ENCODE measurements at regions not wholly inside any gene's neighbourhood (a gene's known extent, or its start where the extent isn't known, plus 50 kb on each side); places are given as distances from the start of the nearest gene placed in this dataset.

DNA sequence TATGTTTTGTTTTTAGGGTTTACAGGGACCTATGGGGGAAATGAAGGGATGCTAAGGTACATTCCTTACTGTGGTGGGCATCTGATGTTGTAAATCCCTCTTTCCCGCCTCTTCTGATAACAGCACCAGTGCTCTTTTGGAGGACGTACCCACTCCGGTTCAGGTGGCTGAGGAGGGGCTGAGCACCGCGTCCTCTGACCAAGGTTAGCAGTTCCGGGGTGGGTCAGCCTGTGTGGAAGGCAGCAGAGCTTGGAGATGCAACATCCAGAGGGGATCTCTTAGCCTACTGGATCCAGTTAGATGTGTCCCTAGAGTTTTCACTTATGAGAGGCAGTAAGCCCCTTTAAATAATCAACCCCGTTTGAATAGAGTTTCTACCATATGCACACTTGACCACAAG lies 135.3 kb upstream of the KCNG1 start:
- DNase-seq, result no peak
- H3K27me3 ChIP-seq, result no peaks in the 10 kb centered on the region
- H3K36me3 ChIP-seq (ENCODE audit: low read depth, missing control alignments), result no peaks in the 10 kb centered on the region
- no peaks in the 10 kb centered on the region for H3K4me1 ChIP-seq
- H3K27ac ChIP-seq, result no peak overlapping the region
- no peaks in the 10 kb centered on the region for H3K9me3 ChIP-seq
- WGBS, 2 donors, result 86 to 87% methylated on average over 7 of the region's 7 CpGs
- intact Hi-C loops (cut with DNase I; ENCODE audit: low total_unique reads), result no loop called here
- TF ChIP-seq, protein P1, sequence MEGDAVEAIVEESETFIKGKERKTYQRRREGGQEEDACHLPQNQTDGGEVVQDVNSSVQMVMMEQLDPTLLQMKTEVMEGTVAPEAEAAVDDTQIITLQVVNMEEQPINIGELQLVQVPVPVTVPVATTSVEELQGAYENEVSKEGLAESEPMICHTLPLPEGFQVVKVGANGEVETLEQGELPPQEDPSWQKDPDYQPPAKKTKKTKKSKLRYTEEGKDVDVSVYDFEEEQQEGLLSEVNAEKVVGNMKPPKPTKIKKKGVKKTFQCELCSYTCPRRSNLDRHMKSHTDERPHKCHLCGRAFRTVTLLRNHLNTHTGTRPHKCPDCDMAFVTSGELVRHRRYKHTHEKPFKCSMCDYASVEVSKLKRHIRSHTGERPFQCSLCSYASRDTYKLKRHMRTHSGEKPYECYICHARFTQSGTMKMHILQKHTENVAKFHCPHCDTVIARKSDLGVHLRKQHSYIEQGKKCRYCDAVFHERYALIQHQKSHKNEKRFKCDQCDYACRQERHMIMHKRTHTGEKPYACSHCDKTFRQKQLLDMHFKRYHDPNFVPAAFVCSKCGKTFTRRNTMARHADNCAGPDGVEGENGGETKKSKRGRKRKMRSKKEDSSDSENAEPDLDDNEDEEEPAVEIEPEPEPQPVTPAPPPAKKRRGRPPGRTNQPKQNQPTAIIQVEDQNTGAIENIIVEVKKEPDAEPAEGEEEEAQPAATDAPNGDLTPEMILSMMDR (IDR thresholded peaks at IDR 0.05), result no peak
- no peak for TF ChIP-seq POLR2A (IDR thresholded peaks at IDR 0.05)
- H3K4me3 ChIP-seq, result no peak overlapping the region

DNA sequence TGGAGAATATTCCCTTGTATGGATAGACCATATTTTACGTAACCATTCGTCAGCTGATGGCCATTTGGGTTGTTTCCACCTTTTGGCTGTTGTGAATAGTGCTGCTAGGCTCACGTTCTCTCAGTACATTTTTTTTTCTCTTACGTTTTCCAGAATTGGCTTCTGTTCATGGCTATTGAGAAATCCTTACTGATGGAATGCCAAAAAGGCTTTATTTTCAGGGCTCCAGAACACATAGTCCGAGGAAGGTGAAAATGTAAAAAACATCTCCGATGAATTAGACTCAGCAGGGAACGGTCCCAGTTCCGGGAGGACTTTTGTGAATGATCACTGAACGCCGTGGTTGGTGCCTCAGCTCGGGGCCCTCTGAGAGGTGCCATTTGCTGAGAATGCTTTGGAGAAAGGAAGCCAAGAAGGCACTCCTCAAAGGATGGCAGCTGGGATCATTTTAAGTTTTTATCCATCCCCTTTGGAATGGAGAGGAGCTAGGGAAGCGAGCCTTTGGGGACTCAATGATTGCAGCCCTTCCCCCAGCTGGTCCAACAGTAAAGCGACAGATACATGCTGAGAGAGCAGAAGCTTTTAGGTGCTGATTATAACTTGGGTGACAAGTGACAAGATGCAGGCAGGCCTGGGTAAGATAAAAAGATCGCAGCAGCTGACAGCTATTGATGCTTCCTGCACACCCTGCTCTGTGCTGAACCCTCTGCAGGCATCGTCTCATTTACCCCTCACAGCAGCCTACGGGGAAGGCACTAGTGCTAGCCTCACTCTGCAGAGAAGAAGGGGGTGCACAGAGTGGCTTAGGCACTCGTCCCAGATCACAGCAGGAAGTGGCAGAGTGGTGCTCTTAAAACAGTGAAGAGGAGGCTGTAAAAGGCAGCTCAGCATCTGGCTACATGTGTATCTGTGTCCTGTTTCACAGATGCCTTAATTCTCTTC lies 133.4 kb upstream of the KCNG1 start:
- no peak for TF ChIP-seq POLR2A (IDR thresholded peaks at IDR 0.05)
- TF ChIP-seq, protein P1 (IDR thresholded peaks at IDR 0.05), result no peak
- DNase-seq, result peak; percentile 69
- Histone ChIP-seq H3K27me3 (no peaks in the 10 kb centered on the region), H3K9me3 (no peaks in the 10 kb centered on the region), H3K27ac (peak overlapping the region in 1 of 2 donors; percentile 35), H3K4me3 (no peak overlapping the region), H3K36me3 (ENCODE audit: low read depth, missing control alignments) (no peaks in the 10 kb centered on the region), H3K4me1 (no peaks in the 10 kb centered on the region)
- 21 to 32% methylated on average over 17 of the region's 17 CpGs for WGBS, 2 donors
- intact Hi-C loops (cut with DNase I; ENCODE audit: low total_unique reads), result no loop called here

DNA sequence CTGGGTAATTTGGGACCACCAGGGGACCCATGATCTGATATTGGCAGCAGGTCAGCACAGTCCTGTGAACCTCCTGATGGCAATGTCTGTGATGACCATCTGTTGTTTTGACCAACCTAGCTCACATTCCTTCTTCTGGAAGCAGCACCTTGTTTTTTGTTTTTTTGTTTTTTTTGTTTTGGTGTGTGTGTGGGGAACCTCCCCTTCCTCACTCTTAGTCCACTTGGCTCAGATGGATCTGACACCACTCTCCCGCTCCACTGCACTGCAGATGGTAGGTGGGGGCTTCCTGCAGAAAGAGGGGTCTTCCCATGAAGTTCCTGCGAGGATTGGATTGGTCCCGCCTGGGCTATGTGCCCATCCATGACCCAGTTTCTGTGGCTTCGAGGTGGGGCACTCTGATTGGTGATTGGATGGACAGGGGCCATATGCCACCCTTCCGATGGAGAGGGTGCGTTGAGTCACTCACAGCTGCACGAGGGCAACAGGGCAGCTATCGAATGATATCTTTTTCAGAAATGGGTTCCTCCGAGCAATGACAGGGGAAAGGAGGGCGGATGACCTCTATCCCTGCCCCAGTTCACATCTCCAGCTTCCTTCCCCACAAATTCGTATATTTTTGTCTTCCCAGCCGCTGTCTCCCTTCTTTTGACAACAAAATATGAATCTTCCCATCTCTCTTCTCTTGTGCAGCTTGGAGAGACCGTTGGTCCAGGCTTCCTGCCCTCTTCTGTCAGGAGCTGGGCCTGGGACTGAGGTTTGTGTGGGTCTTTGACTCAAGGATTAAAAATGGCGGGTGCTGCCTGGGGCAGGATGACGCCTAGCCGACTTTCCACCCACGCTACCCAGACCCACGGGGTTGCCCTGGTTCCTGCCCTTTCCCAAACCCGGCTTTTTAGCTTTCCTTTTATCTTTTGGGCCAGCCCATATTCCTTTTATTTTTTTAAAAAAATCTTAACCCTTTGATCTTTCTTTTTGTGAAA lies 132.1 kb upstream of the KCNG1 start:
- DNase-seq, result no peak

DNA sequence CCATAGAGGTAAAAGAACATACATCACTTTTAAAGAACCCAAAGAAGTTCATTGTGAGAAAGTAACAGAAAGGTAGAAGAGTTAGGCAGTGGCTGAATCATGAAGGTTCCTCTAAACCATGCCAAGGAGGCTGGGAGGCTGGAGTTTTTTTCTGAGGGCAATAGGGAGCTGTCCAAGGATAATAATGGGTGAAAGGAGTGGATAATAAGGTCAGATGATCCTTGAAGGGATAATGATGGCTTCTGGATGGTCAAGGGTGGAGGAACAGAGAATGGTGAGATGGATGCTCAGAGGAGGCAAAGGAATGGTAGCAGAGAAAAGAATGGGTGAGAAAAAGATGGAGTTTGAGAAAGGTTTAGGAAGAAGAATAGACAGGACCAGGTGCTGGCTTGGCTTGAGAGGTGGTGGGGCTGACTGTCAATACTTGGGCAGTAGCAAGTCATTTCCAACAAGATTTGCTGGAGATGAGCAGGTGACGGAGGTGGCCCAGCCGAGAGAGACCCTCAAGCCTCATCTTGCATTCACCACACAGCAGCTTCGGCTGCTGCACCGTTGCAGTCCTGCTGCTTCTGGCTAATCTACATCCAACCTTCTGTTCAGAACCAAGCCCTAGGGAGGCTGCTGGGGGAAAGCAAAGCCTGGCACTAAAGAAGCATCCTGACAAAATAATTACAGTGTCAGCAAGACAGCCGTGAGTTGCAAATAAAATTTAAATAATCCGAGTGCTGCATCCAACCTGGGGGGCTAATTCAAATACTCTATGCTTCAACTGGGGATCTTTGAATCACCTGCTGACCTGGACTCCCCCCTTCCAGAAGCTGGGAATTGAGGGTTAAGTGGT lies 131.2 kb upstream of the KCNG1 start:
- intact Hi-C loops (cut with DNase I; ENCODE audit: low total_unique reads), result no loop called here
- no peak for DNase-seq
- H3K4me3 ChIP-seq, result no peak overlapping the region
- 52 to 67% methylated on average over 6 of the region's 6 CpGs for WGBS, 2 donors
- H3K36me3 ChIP-seq (ENCODE audit: low read depth, missing control alignments), result no peaks in the 10 kb centered on the region
- H3K27me3 ChIP-seq, result no peaks in the 10 kb centered on the region
- no peaks in the 10 kb centered on the region for H3K9me3 ChIP-seq
- no peaks in the 10 kb centered on the region for H3K4me1 ChIP-seq
- H3K27ac ChIP-seq, result no peak overlapping the region
- TF ChIP-seq, protein P1 (IDR thresholded peaks at IDR 0.05), result no peak
- no peak for TF ChIP-seq POLR2A (IDR thresholded peaks at IDR 0.05)

More for the DNA sequence above, 132.1 kb upstream of the KCNG1 start:
- Histone ChIP-seq H3K36me3 (ENCODE audit: low read depth, missing control alignments) (no peaks in the 10 kb centered on the region), H3K27me3 (no peaks in the 10 kb centered on the region), H3K9me3 (no peaks in the 10 kb centered on the region), H3K4me1 (no peaks in the 10 kb centered on the region), H3K27ac (no peak overlapping the region), H3K4me3 (peak overlapping the region in 1 of 2 donors; percentile 14)
- 57 to 75% methylated on average over 19 of the region's 19 CpGs for WGBS, 2 donors
- no peak for TF ChIP-seq POLR2A (IDR thresholded peaks at IDR 0.05)
- TF ChIP-seq, protein P1 (IDR thresholded peaks at IDR 0.05), result no peak
- intact Hi-C loops (cut with DNase I; ENCODE audit: low total_unique reads), result no loop called here
